DND-41 (cell line): ENCODE measurements at regions not wholly inside any gene's neighbourhood (a gene's known extent, or its start where the extent isn't known, plus 50 kb on each side); places are given as distances from the start of the nearest gene placed in this dataset.

Experiments used
- ATAC-seq: fragments of 200-7000 bp; cut with Tn5 transposase; 3 replicates; pipeline ENCODE4 v1.9.1; 2021; ENCODE audit warnings: low read depth; ENCODE audit not compliant: insufficient read depth
- DNase-seq: peaks from one replicate; pipeline ENCODE4 v3.0.0-alpha.2; 2020
- H2AFZ ChIP-seq: 2 replicates; pipeline ENCODE4 v1.6.0; 2012; ENCODE audit warnings: low read depth, low read length
- H3K27ac ChIP-seq: 2 replicates; pipeline ENCODE4 v1.5.1; 2012; ENCODE audit warnings: low read length, inconsistent platforms
- H3K27me3 ChIP-seq: fragments of 200-600 bp; sonication (generic); 2 replicates; pipeline ENCODE4 v1.6.0; 2012; ENCODE audit warnings: low read length, mild to moderate bottlenecking, inconsistent platforms; ENCODE audit not compliant: insufficient read depth, poor library complexity
- H3K36me3 ChIP-seq: 2 replicates; pipeline ENCODE4 v1.5.1; 2012; ENCODE audit warnings: low read length, inconsistent platforms; ENCODE audit not compliant: insufficient read depth
- H3K4me1 ChIP-seq: 2 replicates; pipeline ENCODE4 v1.5.1; 2012; ENCODE audit warnings: mild to moderate bottlenecking, low read length; ENCODE audit not compliant: insufficient read depth
- H3K4me2 ChIP-seq: 2 replicates; pipeline ENCODE4 v1.6.0; 2012; ENCODE audit warnings: mild to moderate bottlenecking, moderate library complexity, low read length, inconsistent platforms; ENCODE audit not compliant: insufficient read depth
- H3K4me3 ChIP-seq, 2 experiments: fragments of 200-600 bp in 1 of 2; shearing (Covaris generic) in 1 of 2; 2 replicates each; pipeline ENCODE4 v1.5.1; 2012 to 2016; ENCODE audit warnings: inconsistent platforms in 2 of 2, low read length in 2 of 2, mild to moderate bottlenecking in 2 of 2, low read depth in 1 of 2, moderate library complexity in 1 of 2
- H3K79me2 ChIP-seq: 2 replicates; pipeline ENCODE4 v1.6.0; 2012; ENCODE audit warnings: low read length, inconsistent platforms; ENCODE audit not compliant: insufficient read depth
- H3K9ac ChIP-seq: 2 replicates; pipeline ENCODE4 v1.6.0; 2012; ENCODE audit warnings: low read depth, mild to moderate bottlenecking, inconsistent platforms, low read length, moderate library complexity
- H3K9me3 ChIP-seq: 2 replicates; pipeline ENCODE4 v1.5.1; 2012; ENCODE audit warnings: low read length, moderate library complexity, mild to moderate bottlenecking, inconsistent platforms; ENCODE audit not compliant: insufficient read depth, severe bottlenecking
- H4K20me1 ChIP-seq: 2 replicates; pipeline ENCODE4 v1.6.0; 2012; ENCODE audit warnings: low read length; ENCODE audit not compliant: insufficient read depth
- EZH2 ChIP-seq: IDR thresholded peaks from 3 replicates; pipeline ENCODE4 v1.6.1; 2012; ENCODE audit warnings: borderline replicate concordance, low read depth, mild to moderate bottlenecking, moderate library complexity, low read length, inconsistent platforms; ENCODE audit not compliant: severe bottlenecking
- TF ChIP-seq, protein P1 (sequence below): IDR thresholded peaks from 2 replicates; pipeline ENCODE4 v1.5.1; 2012; ENCODE audit warnings: borderline replicate concordance, low read length, moderate library complexity, mild to moderate bottlenecking; ENCODE audit not compliant: poor library complexity, severe bottlenecking; ENCODE audit errors: extremely low read depth

GRCh38 chr1:98048244-98048643 is 127.4 kb upstream of the DPYD start:
- Histone ChIP-seq H3K27ac (no peak overlapping the region), H3K79me2 (no peaks in the 10 kb centered on the region), H3K36me3 (no peaks in the 10 kb centered on the region), H3K27me3 (peaks cover 6% of the 10 kb centered on the region), H3K4me1 (peaks cover 22% of the 10 kb centered on the region), H3K4me2 (peak overlapping the region; percentile 63), H3K4me3 (peak overlapping the region in 1 of 2 experiments; percentile 43; a peak in 2 of 4 replicates), H3K9me3 (no peaks in the 10 kb centered on the region), H4K20me1 (no peaks in the 10 kb centered on the region), H2AFZ (no peak overlapping the region), H3K9ac (no peak overlapping the region)
- ATAC-seq: peak; percentile 90
- TF ChIP-seq, protein P1, sequence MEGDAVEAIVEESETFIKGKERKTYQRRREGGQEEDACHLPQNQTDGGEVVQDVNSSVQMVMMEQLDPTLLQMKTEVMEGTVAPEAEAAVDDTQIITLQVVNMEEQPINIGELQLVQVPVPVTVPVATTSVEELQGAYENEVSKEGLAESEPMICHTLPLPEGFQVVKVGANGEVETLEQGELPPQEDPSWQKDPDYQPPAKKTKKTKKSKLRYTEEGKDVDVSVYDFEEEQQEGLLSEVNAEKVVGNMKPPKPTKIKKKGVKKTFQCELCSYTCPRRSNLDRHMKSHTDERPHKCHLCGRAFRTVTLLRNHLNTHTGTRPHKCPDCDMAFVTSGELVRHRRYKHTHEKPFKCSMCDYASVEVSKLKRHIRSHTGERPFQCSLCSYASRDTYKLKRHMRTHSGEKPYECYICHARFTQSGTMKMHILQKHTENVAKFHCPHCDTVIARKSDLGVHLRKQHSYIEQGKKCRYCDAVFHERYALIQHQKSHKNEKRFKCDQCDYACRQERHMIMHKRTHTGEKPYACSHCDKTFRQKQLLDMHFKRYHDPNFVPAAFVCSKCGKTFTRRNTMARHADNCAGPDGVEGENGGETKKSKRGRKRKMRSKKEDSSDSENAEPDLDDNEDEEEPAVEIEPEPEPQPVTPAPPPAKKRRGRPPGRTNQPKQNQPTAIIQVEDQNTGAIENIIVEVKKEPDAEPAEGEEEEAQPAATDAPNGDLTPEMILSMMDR: peak; percentile 24
- no peak for TF ChIP-seq EZH2
- DNase-seq: peak; percentile 91

DNA sequence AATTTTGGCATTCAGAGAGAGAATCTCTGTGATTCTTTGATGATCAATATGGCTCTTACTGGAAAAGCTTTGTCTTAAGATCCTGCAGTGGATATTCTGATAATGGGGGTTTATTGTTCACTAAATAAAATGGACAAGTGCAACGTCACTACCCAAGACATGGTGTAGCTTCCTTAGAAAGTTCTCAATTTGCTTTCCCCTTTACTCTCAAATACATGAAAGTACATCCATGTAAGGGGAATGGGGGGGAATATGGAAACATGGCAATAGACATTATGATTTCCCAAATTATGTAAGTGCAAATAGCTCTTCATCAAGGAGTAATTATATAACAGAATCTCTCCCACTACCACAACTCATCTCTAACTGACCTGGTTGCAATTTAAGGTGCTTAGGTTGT is 126.3 kb upstream of the DPYD start:
- no peak overlapping the region for H3K9ac ChIP-seq
- no peak overlapping the region for H2AFZ ChIP-seq
- H3K9me3 ChIP-seq: no peaks in the 10 kb centered on the region
- no peak overlapping the region for H3K4me2 ChIP-seq
- no peaks in the 10 kb centered on the region for H3K79me2 ChIP-seq
- no peak overlapping the region for H3K27ac ChIP-seq
- no peak overlapping the region for H3K4me3 ChIP-seq
- H3K36me3 ChIP-seq: no peaks in the 10 kb centered on the region
- no peak for ATAC-seq
- DNase-seq: no peak
- H4K20me1 ChIP-seq: no peaks in the 10 kb centered on the region
- no peak for TF ChIP-seq EZH2
- TF ChIP-seq, protein P1: no peak
- H3K27me3 ChIP-seq: peaks cover 6% of the 10 kb centered on the region
- H3K4me1 ChIP-seq: peaks cover 22% of the 10 kb centered on the region

- Histone ChIP-seq H3K4me3 (peak overlapping the region; percentile 27 to 62; a peak in 3 of 4 replicates), H3K79me2 (no peaks in the 10 kb centered on the region), H3K9ac (peak overlapping the region; percentile 41; the same call in 1 of the 2 replicates), H3K4me2 (peak overlapping the region; percentile 70), H3K36me3 (no peaks in the 10 kb centered on the region), H3K9me3 (no peaks in the 10 kb centered on the region), H3K27me3 (peaks cover 6% of the 10 kb centered on the region), H3K27ac (no peak overlapping the region), H2AFZ (peak overlapping the region; percentile 43; the same call in 1 of the 2 replicates), H3K4me1 (peaks cover 22% of the 10 kb centered on the region), H4K20me1 (no peaks in the 10 kb centered on the region)
- DNase-seq (peak; percentile 31), ATAC-seq (peak; percentile 53)
- TF ChIP-seq EZH2: peak; percentile 64
- TF ChIP-seq, protein P1: no peak
These were observed 125.2 kb upstream of the DPYD start for GRCh38 chr1:98045767-98046641.
